ENCODE measurements at regions not wholly inside any gene's neighbourhood (a gene's known extent, or its start where the extent isn't known, plus 50 kb on each side); places are given as distances from the start of the nearest gene placed in this dataset.
A peak's percentile ranks its signal among the peaks of the same experiment; 100 is the strongest.
"Not testable (repeated sequence)": the region's sequence is repeated elsewhere in the genome, so short reads cannot be mapped to it uniquely, and the experiment has no call there.

DNA sequence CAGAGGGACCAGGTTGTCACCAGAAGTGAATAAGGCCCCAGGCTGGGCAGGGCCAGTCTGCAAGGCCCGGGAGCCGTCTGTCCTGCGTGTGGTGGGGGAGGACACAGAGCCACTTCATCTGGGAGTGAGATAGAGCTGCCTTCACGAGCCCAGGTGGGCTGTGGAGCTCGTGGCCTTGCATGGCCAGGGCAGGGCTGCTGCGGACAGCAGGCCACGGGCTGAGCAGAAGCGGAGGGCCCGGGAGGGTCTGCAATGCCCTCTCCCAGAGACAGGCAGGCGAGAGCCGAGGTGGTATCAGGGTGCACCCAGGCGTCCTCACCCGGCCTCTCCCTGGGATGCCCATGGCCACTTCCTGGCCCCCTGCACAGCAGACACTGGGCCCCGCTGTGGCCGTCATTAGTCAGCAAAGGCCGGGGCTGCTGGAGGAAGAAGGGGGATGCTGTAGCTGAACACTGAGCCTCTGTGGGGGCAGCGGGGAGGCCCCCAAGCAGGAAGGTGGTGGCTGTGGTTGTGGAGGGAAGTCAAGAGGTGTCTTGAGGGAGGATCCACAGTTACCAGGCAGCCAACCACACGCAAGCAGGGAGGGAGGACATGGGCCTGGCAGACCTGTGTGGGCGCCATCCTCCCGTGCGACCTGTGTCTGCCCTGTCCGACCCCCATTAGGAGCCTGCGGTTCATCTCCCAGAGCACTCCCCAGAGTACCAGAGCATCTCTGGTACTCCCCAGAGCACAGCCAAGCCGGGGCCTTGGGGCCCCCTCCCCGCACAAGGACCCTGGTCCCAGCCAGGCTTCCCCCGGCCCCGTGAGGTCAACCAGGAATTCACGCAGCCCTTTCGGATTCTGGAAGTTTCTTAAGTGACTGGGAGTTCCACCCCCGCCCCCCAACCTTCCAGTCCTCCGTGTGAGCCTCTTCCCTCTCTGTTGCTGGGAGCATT is 1109.5 kb downstream of the BRD1 start:
- no peak for DNase-seq

- DNase-seq: no peak
Observed at GRCh38 chr22:48717076-48717810, 1110.4 kb downstream of the BRD1 start.

DNA sequence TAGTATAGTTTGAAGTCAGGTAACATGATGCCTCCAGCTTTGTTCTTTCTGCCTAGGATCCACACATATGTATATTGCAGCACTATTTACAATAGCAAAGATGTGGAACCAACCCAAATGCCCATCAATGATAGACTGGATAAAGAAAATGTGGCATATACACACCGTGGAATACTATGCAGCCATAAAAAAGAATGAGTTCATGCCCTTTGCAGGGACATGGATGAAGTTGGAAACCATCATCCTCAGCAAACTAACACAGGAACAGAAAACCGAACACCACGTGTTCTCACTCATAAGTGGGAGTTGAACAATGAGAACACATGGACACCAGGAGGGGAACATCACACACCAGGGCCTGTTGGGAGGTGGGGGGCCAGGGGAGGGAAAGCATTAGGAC is 1111.5 kb downstream of the BRD1 start:
- DNase-seq: not testable (repeated sequence)

DNA sequence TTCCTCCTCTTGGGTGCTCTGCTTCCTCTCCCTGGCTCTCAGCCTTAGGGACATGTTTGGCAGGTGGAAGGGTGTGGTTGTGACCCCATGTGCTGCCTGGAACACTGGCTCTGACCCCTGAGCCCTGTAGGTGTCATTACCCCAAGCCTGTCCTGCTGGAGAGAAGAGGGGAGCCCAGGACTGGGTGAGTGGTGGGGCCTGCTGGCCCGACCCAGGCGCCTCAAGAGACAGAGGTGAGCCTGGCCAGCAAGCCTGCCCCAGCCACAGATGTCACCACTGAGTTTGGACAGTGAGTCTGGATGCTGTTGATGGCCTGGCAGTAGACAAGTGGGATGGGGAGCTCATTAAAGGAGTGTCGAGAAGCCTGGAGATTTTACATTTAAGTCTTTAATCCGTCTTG is 1112.2 kb downstream of the BRD1 start:
- no peak for DNase-seq

DNA sequence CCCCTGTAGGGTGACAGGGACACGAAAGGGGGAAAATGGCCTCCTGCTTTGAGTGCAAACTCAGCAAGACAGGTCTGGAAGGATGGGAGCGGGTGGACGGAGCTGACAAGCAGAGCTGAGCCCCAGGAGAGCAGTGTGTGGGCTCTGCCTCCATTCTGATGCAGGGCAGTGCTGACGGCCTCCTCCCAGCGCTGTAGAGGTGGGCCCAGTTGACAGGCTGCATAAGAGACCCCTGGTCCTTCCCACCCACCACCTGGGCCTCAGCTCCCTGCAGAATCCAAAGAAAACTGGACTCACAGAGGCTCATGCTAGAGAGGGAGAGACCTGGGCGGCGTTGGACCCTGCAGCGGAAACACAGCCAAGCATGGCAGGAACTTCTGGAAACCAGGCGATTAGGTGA is 1113.4 kb downstream of the BRD1 start:
- no peak for DNase-seq

GRCh38 chr22:48713272-48714205 is 1114.1 kb downstream of the BRD1 start:
- no peak for DNase-seq

GRCh38 chr22:48712558-48713271 is 1115.0 kb downstream of the BRD1 start:
- DNase-seq: peak in 1 of 56 donors; percentile 5

- no peak for DNase-seq
Observed at GRCh38 chr22:48711669-48712068, 1116.0 kb downstream of the BRD1 start.

GRCh38 chr22:48711031-48711431 is 1116.6 kb downstream of the BRD1 start:
- DNase-seq: no peak

DNA sequence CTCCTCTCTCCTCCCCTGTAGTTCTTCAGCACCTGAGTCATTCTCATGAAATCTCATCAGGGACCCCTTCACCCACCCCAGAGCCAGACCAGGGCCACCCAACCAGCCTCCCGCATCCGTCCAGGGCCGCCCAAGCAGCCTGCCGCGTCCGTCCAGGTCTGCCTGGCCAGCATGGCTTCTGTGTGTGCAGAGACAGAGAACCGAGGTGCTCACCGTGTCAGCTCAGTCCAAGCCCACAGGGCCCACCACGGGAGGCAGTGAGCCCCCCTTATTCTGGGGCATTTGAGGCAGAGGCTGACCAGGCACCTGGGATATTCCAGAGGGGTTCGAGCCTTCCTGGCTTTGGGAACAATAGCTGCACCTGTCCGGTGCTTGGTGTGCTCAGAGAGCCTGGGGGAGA is 1117.3 kb downstream of the BRD1 start:
- DNase-seq: no peak

DNA sequence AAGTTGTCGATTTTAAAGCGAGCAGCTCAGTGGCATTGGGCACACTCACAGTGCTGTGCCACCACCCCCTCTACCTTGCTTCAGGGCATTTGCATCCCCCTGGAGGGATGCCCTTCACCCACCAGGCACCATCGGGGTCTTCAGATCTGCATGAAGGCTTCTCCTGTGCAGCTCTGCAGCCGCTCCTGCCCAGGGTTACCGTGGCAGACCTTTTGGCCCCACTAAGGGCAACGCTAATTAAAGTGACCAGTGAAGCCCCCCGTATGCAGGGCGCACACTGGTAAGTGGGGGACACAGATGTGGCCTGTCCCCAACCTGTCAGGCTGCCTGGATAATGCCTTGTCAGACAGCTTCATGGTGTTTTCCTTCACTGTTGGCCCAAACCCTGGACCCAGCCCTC is 1117.7 kb downstream of the BRD1 start:
- DNase-seq: no peak

- no peak for DNase-seq
Observed at GRCh38 chr22:48709453-48709852, 1118.2 kb downstream of the BRD1 start.

DNA sequence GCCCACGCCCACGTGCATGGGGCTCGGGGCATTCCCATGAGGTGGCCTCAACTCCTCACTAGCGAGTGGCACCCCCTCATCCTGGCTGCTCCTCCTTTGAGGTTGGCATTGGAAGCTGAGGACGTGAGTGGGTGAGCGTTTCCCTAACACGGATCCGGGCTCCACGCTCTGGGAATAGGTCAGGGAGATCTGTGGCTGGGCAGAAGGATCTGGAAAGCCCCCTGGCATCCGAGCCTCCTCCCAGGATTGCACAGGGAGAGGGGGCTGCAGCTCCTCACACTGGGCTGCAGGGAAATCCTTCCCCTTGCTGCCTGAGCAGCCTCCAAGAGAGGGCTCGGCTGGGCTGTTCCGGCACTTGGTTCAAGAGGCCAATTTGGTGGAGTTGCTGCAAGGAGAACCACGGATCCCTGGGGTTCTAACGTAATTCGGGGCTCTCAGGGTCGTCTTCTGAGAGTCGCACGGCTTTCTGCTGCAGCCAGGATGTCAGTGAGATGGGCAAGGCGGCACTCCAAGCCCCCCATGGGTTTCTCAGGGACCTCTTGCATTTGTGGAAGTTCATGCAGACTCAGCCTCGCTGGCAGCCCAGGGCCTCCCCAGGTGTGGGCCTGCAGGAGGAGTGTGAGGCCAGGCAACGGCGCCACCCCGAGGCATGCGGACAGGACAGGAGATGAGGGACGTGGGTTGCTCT is 1119.0 kb downstream of the BRD1 start:
- DNase-seq: no peak

- DNase-seq: no peak
Observed at GRCh38 chr22:48707763-48708557, 1119.7 kb downstream of the BRD1 start.

DNA sequence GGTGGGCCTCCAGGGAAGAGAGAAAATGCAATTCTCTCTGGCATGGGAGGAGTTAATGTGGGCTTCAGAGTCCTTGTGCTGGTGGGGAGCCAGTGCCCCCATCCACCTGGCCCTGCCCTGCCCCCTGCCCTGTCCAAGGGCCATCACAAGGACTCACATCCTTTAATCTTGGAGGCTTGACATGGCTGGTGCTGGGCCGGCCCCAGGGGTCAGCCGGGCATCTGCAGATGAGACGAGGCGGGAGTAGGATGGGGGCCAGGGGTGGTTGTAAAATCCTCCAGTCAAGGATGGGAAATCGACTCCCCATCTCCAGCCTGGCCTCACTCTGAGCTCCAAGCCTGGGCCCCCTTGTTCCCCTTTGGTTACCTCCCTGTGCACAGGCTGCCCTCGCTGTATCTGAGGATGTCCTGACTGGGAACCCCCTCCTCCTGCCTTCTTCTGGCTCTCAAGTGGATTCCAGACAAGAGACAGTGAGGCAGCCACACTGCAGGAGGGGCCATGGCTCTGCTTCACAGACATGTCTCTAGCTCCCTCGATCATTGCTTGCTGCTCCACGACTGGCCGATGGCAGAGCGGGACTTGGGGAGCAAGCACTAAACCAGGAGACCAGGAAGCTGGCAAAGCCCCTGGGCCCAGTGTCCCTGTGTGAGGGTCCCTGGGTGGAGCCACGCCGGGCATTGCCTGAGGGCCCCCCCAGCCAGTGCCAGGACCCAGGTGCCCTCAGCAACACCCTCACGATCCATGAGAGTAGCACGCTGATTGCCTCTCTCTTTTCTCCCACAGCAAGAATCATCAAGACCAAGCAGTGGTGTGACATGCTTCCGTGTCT is 1120.5 kb downstream of the BRD1 start:
- no peak for DNase-seq

DNA sequence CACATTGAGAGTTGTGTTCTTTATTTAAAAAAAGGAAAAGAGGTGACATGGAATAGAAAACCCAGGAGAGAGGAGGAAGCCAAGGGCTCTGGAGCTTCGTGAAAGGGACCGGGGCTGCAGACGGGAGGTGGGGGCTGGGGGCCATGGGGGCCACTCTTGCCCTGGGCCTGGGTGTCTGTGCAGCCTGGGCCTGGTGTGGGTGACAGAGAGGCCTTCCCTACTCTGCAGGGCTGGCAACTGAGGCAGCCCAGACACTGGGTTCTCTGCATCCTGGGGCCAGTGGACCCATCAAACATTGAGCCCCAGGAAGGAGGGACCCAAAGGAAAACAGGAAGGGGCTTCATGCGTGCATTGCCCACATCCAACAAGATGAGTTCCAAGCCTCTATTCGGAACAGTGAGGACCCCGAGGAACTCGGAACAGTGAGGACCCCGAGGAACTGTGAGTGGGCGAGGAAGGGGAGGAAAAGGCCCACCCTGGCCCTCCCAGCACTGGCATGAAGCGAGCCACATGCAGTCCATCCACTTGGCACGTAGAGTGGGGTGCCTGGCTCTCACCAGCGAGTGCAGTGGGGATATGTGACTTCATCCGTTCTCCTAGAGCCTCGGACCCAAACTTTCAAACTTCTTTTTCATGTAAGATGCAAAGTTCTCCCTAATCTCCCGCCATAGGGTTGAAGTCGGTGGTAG is 1121.6 kb downstream of the BRD1 start:
- DNase-seq: no peak

DNA sequence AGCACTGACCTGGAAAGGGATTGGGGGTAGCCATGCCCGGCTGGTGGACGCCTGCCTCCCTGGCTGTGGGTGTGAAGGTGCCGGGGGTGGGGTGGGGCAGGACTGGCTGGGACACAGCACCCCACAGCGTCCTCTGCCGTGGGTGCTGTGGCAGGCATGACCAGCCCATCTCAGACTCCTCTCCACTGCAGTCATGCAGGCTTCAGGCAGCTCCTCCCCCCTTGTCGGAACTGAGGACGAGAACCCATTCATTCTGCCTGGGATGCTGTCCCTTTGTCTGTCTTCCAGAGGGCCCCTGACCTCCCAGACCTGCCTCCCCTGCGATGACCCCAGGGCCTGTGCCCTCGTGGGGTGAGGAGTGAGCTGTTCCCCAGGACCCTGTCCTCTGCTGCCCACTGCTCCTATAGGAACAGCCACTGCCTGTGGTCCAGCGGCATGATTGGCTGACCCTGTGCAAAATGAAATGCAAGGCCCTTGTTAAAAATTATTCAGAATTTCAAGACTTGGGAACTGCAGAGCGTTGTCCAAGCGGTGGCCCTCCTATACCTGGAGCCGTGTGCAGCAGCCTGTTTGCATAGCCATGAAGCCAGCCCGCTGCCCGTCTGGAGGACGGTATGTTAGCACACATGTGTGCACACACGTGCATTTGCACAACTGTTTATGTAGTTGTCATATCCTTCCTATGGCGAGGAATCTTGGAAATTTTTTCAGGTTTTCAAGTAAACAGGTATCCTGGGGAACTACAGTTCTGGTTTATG is 1122.3 kb downstream of the BRD1 start:
- no peak for DNase-seq

All from amygdala (tissue), 56 donors.